Natural killer cell (primary cell): ENCODE measurements at regions not wholly inside any gene's neighbourhood (a gene's known extent, or its start where the extent isn't known, plus 50 kb on each side); places are given as distances from the start of the nearest gene placed in this dataset.

Experiments used
- ATAC-seq, 3 donors: fragments of 150-1000 bp in 2 of 3; fragments of 200-7000 bp in 1 of 3; cut with Tn5 transposase; 1 replicate in 1 of 3; 2 replicates in 2 of 3; pipeline ENCODE4 v1.10.0; 2021; ENCODE audit warnings: mild to moderate bottlenecking in 2 of 3, moderate library complexity in 2 of 3
- DNase-seq, 2 donors: peaks; one replicate each; pipeline versions ENCODE4 v3.0.0 to v3.0.0-alpha.2; 2013 to 2021; ENCODE audit warnings: mixed read lengths in 1 of 2
- H3K27ac ChIP-seq: one replicate; pipeline ENCODE4 v1.5.1; 2013; ENCODE audit warnings: mild to moderate bottlenecking, low read length
- H3K27me3 ChIP-seq: one replicate; pipeline ENCODE4 v1.6.1; 2013; ENCODE audit warnings: low read length; ENCODE audit not compliant: control insufficient read depth, insufficient read depth
- H3K36me3 ChIP-seq: one replicate; pipeline ENCODE4 v1.6.1; 2013; ENCODE audit warnings: low read length; ENCODE audit not compliant: control insufficient read depth, insufficient read depth
- H3K4me1 ChIP-seq: one replicate; pipeline ENCODE4 v1.6.1; 2013; ENCODE audit warnings: low read length; ENCODE audit not compliant: control insufficient read depth, insufficient read depth
- H3K4me3 ChIP-seq: one replicate; pipeline ENCODE4 v1.5.1; 2013; ENCODE audit warnings: low read length
- H3K9me3 ChIP-seq: one replicate; pipeline ENCODE4 v1.6.1; 2013; ENCODE audit warnings: low read length; ENCODE audit not compliant: control insufficient read depth, insufficient read depth
- H3K27ac Mint-ChIP-seq, 2 donors: one replicate each; pipeline ENCODE4 v1.8.0; 2022; ENCODE audit warnings: mild to moderate bottlenecking in 2 of 2, mixed read lengths in 2 of 2, moderate library complexity in 1 of 2
- H3K27me3 Mint-ChIP-seq, 2 donors: one replicate each; pipeline ENCODE4 v1.8.0; 2022; ENCODE audit warnings: low read depth in 2 of 2, mixed read lengths in 2 of 2
- H3K36me3 Mint-ChIP-seq: one replicate; pipeline ENCODE4 v1.8.0; 2022; ENCODE audit warnings: mixed read lengths
- H3K4me1 Mint-ChIP-seq, 2 donors: one replicate each; pipeline ENCODE4 v1.8.0; 2022; ENCODE audit warnings: mixed read lengths in 2 of 2
- H3K4me3 Mint-ChIP-seq: one replicate; pipeline ENCODE4 v1.8.0; 2022; ENCODE audit warnings: mild to moderate bottlenecking, moderate library complexity, mixed read lengths
- H3K9me3 Mint-ChIP-seq, 2 donors: one replicate each; pipeline ENCODE4 v1.8.0; 2022; ENCODE audit warnings: mixed read lengths in 2 of 2
- WGBS: methylation state at CpG from one replicate; pipeline ENCODE4 v1.1.7; 2013; ENCODE audit warnings: missing lambda C conversion rate; ENCODE audit not compliant: insufficient coverage; 5-methylcytosine and 5-hydroxymethylcytosine counted together
- intact Hi-C: fragments of 100-400 bp; cut with micrococcal nuclease; formaldehyde crosslinking; loops from one replicate; pipeline ENCODE4 v1.14.2; 2022
- TF ChIP-seq, protein P1 (sequence below): fragments of 200-600 bp; IDR thresholded peaks from one replicate; pipeline ENCODE4 v1.8.0; 2022; ENCODE audit warnings: antibody characterized with exemption

DNA sequence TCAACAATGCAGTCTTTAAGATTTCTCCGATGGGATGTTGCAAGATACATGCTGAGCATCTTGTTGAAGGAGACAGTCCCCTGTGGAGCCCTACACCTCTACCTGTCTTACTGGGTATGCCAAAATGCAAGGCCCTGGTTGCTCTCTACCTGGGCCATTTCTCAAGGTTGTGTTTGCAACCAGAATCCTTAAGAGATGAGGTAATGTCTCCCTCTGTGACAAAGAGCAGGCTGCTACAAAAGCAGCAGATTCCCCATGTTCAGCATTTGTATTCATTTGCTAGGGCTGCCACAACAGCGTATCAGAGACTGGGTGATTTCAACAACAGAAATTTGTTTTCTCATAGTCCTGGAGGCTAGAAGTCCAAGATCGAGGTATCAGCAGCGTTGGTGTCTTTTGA lies 138.4 kb upstream of the RPS23 start:
- no peak overlapping the region for H3K27ac Mint-ChIP-seq
- H3K4me1 Mint-ChIP-seq: peaks cover 30 to 31% of the 10 kb centered on the region in 2 donors

DNA sequence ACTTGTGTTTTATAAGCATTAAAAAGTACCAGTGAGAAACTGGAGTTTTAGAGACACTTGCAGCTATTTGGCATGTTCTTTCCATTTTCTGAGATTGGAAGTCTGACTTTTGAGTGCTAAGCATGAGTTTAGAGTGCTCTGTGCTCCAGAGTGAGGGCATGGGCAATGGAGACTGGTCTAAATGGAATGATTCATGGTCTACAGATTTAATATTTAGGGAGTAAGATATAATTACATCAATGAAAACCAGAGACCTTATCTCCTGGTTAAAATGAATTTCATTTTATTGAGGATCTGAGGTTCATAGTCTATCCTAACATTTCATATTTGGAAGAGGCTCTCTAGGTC lies 135.9 kb upstream of the RPS23 start:
- Mint-ChIP-seq H3K4me1 (peaks cover 30 to 31% of the 10 kb centered on the region in 2 donors), H3K9me3 (no peaks in the 10 kb centered on the region), H3K4me3 (peak overlapping the region; percentile 11), H3K36me3 (no peaks in the 10 kb centered on the region), H3K27ac (peak overlapping the region in 1 of 2 donors; percentile 72), H3K27me3 (no peaks in the 10 kb centered on the region)
- Histone ChIP-seq H3K4me1 (peaks cover 8% of the 10 kb centered on the region), H3K27ac (no peak overlapping the region), H3K27me3 (no peaks in the 10 kb centered on the region), H3K36me3 (no peaks in the 10 kb centered on the region), H3K9me3 (no peaks in the 10 kb centered on the region), H3K4me3 (no peak overlapping the region)
- intact Hi-C loops: no loop called here
- no peak for DNase-seq
- ATAC-seq: no peak
- TF ChIP-seq, protein P1, sequence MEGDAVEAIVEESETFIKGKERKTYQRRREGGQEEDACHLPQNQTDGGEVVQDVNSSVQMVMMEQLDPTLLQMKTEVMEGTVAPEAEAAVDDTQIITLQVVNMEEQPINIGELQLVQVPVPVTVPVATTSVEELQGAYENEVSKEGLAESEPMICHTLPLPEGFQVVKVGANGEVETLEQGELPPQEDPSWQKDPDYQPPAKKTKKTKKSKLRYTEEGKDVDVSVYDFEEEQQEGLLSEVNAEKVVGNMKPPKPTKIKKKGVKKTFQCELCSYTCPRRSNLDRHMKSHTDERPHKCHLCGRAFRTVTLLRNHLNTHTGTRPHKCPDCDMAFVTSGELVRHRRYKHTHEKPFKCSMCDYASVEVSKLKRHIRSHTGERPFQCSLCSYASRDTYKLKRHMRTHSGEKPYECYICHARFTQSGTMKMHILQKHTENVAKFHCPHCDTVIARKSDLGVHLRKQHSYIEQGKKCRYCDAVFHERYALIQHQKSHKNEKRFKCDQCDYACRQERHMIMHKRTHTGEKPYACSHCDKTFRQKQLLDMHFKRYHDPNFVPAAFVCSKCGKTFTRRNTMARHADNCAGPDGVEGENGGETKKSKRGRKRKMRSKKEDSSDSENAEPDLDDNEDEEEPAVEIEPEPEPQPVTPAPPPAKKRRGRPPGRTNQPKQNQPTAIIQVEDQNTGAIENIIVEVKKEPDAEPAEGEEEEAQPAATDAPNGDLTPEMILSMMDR: no peak

More for the DNA sequence above, 138.4 kb upstream of the RPS23 start:
- Mint-ChIP-seq H3K9me3 (no peaks in the 10 kb centered on the region), H3K4me3 (no peak overlapping the region), H3K36me3 (no peaks in the 10 kb centered on the region), H3K27me3 (no peaks in the 10 kb centered on the region)
- Histone ChIP-seq H3K36me3 (no peaks in the 10 kb centered on the region), H3K27me3 (no peaks in the 10 kb centered on the region), H3K4me1 (peaks cover 8% of the 10 kb centered on the region), H3K27ac (no peak overlapping the region), H3K4me3 (no peak overlapping the region), H3K9me3 (no peaks in the 10 kb centered on the region)
- no peak for DNase-seq
- WGBS: 72% methylated on average over 4 of the region's 4 CpGs
- ATAC-seq: no peak
- TF ChIP-seq, protein P1: no peak
- intact Hi-C loops: no loop called here

DNA sequence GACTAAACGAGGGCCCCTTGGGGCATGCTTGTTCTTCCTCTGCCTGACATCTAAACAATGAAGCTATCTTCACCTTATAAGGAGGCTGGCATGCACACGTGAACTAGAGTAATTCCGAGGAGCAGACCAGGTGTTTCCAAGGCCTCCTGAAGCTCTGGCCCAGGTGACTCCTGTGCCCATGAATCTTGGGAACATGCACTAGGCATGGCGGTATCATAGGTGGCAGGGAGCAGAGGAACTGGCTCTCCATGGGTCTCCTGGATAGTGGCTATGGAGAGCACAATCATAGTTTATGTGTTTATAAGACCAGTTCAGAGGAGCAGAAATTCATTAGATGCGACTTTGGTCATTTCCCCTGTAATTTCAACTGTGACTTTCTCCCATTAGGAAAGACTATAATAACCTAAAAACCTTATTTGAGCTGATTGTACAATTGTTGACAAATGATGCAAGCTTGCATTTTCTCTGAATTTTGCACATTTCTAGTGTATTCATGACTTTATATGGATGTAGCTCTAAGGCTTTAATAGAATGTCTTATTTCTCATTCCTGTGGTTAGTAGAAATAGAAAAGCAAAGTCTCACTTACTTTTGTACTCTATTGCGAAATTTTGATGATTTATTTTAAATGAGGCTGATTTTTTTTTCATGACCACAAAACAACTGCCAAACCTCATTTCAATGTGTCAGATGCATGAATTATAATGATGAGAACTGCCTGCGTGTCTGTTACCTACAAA lies 135.3 kb upstream of the RPS23 start:
- Mint-ChIP-seq H3K9me3 (no peaks in the 10 kb centered on the region), H3K36me3 (no peaks in the 10 kb centered on the region), H3K4me1 (peaks cover 30 to 31% of the 10 kb centered on the region in 2 donors), H3K4me3 (peak overlapping the region; percentile 11), H3K27ac (peak overlapping the region in 1 of 2 donors; percentile 72), H3K27me3 (no peaks in the 10 kb centered on the region)
- no peaks in the 10 kb centered on the region for H3K9me3 ChIP-seq
- H3K36me3 ChIP-seq: no peaks in the 10 kb centered on the region
- intact Hi-C loops: no loop called here
- 59% methylated on average over 6 of the region's 7 CpGs for WGBS
- H3K4me1 ChIP-seq: peaks cover 8% of the 10 kb centered on the region
- DNase-seq (no peak), ATAC-seq (peak in 2 of 3 donors; percentile 44 to 50)
- no peak overlapping the region for H3K27ac ChIP-seq
- no peak overlapping the region for H3K4me3 ChIP-seq
- H3K27me3 ChIP-seq: no peaks in the 10 kb centered on the region
- TF ChIP-seq, protein P1: no peak

DNA sequence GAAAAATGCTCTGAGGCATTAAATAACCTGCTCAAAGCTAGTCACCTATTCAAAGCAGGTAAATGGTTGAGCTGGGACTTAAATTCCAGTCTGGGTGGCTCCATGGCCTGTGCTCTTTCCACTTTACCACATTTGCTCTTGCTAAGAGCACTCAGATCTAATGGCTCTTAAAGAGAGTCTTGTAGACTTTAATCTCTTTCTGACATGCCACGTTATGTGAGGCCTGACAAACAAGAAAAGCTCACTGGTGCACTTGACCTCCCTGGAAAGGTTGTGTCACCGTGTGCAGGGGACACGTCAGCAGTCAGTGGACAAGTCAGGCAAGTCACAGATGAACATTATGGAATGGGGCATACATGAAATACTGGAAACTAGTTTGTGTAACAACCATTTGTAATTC lies 129.9 kb upstream of the RPS23 start:
- no peak for ATAC-seq
- H3K36me3 Mint-ChIP-seq: no peaks in the 10 kb centered on the region
- intact Hi-C loops: no loop called here
- H3K27ac Mint-ChIP-seq: no peak overlapping the region
- 92% methylated on average over 3 of the region's 3 CpGs for WGBS
- Histone ChIP-seq H3K9me3 (peaks cover 4% of the 10 kb centered on the region), H3K4me3 (no peak overlapping the region), H3K27ac (no peak overlapping the region), H3K4me1 (peaks cover 4% of the 10 kb centered on the region), H3K27me3 (no peaks in the 10 kb centered on the region), H3K36me3 (no peaks in the 10 kb centered on the region)
- TF ChIP-seq, protein P1: no peak
- DNase-seq: no peak
- no peak overlapping the region for H3K4me3 Mint-ChIP-seq
- H3K27me3 Mint-ChIP-seq: no peaks in the 10 kb centered on the region
- no peaks in the 10 kb centered on the region for H3K9me3 Mint-ChIP-seq
- peaks cover 4 to 6% of the 10 kb centered on the region in 2 donors for H3K4me1 Mint-ChIP-seq
